H9 (cell line): ENCODE measurements at regions not wholly inside any gene's neighbourhood (a gene's known extent, or its start where the extent isn't known, plus 50 kb on each side); places are given as distances from the start of the nearest gene placed in this dataset.

Experiments
- DNase-seq: peaks from one replicate; pipeline ENCODE4 v3.0.0-alpha.2; 2017
- H2AFZ ChIP-seq: one replicate; pipeline ENCODE4 v1.6.1; 2013; ENCODE audit warnings: mild to moderate bottlenecking, low read length, control low read depth, moderate library complexity
- H2AK5ac ChIP-seq: 2 replicates; pipeline ENCODE4 v1.6.1; 2013; ENCODE audit warnings: low read length, control low read depth, mixed read lengths; ENCODE audit not compliant: insufficient read length
- H2BK120ac ChIP-seq: one replicate; pipeline ENCODE4 v1.6.1; 2013; ENCODE audit warnings: low read depth, mild to moderate bottlenecking, low read length, control low read depth, inconsistent platforms; ENCODE audit not compliant: poor library complexity, severe bottlenecking
- H2BK12ac ChIP-seq: 2 replicates; pipeline ENCODE4 v1.6.1; 2013; ENCODE audit warnings: low read length, control low read depth, mixed read lengths, low read depth; ENCODE audit not compliant: insufficient read length
- H2BK15ac ChIP-seq: 2 replicates; pipeline ENCODE4 v1.6.1; 2013; ENCODE audit warnings: low read depth, low read length, control low read depth
- H2BK20ac ChIP-seq: one replicate; pipeline ENCODE4 v1.6.1; 2013; ENCODE audit warnings: low read depth, mild to moderate bottlenecking, low read length, control low read depth, inconsistent platforms; ENCODE audit not compliant: poor library complexity, severe bottlenecking
- H2BK5ac ChIP-seq: 2 replicates; pipeline ENCODE4 v1.6.1; 2013; ENCODE audit warnings: low read length, control low read depth, mixed read lengths; ENCODE audit not compliant: insufficient read length
- H3K14ac ChIP-seq: 2 replicates; pipeline ENCODE4 v1.6.1; 2013; ENCODE audit warnings: low read length, control low read depth; ENCODE audit not compliant: insufficient read depth
- H3K18ac ChIP-seq: 2 replicates; pipeline ENCODE4 v1.6.1; 2013; ENCODE audit warnings: low read depth, mild to moderate bottlenecking, mixed read lengths, low read length, control low read depth; ENCODE audit not compliant: insufficient read length
- H3K23ac ChIP-seq: 2 replicates; pipeline ENCODE4 v1.6.1; 2013; ENCODE audit warnings: low read length, control low read depth, mixed read lengths, low read depth; ENCODE audit not compliant: insufficient read length
- H3K23me2 ChIP-seq: 2 replicates; pipeline ENCODE4 v1.6.1; 2013; ENCODE audit warnings: low read depth, mild to moderate bottlenecking, mixed read lengths, low read length, control low read depth; ENCODE audit not compliant: insufficient read length, poor library complexity, severe bottlenecking
- H3K27ac ChIP-seq: 2 replicates; pipeline ENCODE4 v1.5.1; 2013; ENCODE audit warnings: low read length, control low read depth, mixed read lengths, low read depth; ENCODE audit not compliant: insufficient read length
- H3K27me3 ChIP-seq: 2 replicates; pipeline ENCODE4 v1.6.1; 2013; ENCODE audit warnings: low read length, control low read depth, inconsistent platforms; ENCODE audit not compliant: insufficient read depth
- H3K4ac ChIP-seq: 2 replicates; pipeline ENCODE4 v1.6.1; 2013; ENCODE audit warnings: low read depth, mild to moderate bottlenecking, control low read depth, inconsistent platforms, low read length, moderate library complexity
- H3K4me1 ChIP-seq: 2 replicates; pipeline ENCODE4 v1.6.1; 2013; ENCODE audit warnings: low read length, control low read depth, inconsistent platforms; ENCODE audit not compliant: insufficient read depth
- H3K4me2 ChIP-seq: 2 replicates; pipeline ENCODE4 v1.6.1; 2013; ENCODE audit warnings: low read length, control low read depth, mixed read lengths; ENCODE audit not compliant: insufficient read length, insufficient read depth
- H3K56ac ChIP-seq: 2 replicates; pipeline ENCODE4 v1.6.1; 2013; ENCODE audit warnings: low read depth, mild to moderate bottlenecking, mixed read lengths, low read length, control low read depth; ENCODE audit not compliant: insufficient read length
- H3K79me1 ChIP-seq: 2 replicates; pipeline ENCODE4 v1.6.1; 2013; ENCODE audit warnings: low read depth, mild to moderate bottlenecking, moderate library complexity, low read length, control low read depth, inconsistent platforms; ENCODE audit not compliant: insufficient read depth, poor library complexity, severe bottlenecking
- H3K79me2 ChIP-seq: 2 replicates; pipeline ENCODE4 v1.6.1; 2013; ENCODE audit warnings: low read length, control low read depth, inconsistent platforms; ENCODE audit not compliant: insufficient read depth
- H3K9ac ChIP-seq: 2 replicates; pipeline ENCODE4 v1.6.1; 2013; ENCODE audit warnings: low read length, control low read depth, mixed read lengths; ENCODE audit not compliant: insufficient read length; ENCODE audit errors: extremely low read depth
- H3K9me3 ChIP-seq: one replicate; pipeline ENCODE4 v1.6.1; 2013; ENCODE audit warnings: low read depth, low read length, inconsistent platforms; ENCODE audit not compliant: control insufficient read depth
- H3T11ph ChIP-seq: one replicate; pipeline ENCODE4 v1.6.1; 2013; ENCODE audit warnings: mild to moderate bottlenecking, low read length, control low read depth, inconsistent platforms
- H4K20me1 ChIP-seq: one replicate; pipeline ENCODE4 v1.6.1; 2013; ENCODE audit not compliant: control insufficient read depth, insufficient read length, insufficient read depth
- H4K5ac ChIP-seq: 2 replicates; pipeline ENCODE4 v1.6.1; 2013; ENCODE audit warnings: low read depth, mild to moderate bottlenecking, mixed read lengths, low read length, control low read depth; ENCODE audit not compliant: insufficient read length
- H4K8ac ChIP-seq: replicated peaks from 2 replicates; pipeline ENCODE4 v1.6.1; 2013; ENCODE audit warnings: low read length, control low read depth, mixed read lengths, low read depth; ENCODE audit not compliant: insufficient read length
- H4K91ac ChIP-seq: 2 replicates; pipeline ENCODE4 v1.6.1; 2013; ENCODE audit warnings: low read depth, mild to moderate bottlenecking, moderate library complexity, mixed read lengths, low read length, control low read depth; ENCODE audit not compliant: insufficient read length
- H3K27ac Mint-ChIP-seq, 3 experiments: 2 replicates in 2 of 3; 3 replicates in 1 of 3; pipeline ENCODE4 v1.8.0; 2020 to 2021; ENCODE audit warnings: mixed read lengths in 3 of 3, mild to moderate bottlenecking in 1 of 3, moderate library complexity in 1 of 3
- H3K27me3 Mint-ChIP-seq: 2 replicates; pipeline ENCODE4 v1.8.0; 2021; ENCODE audit warnings: low read depth, mild to moderate bottlenecking, moderate library complexity, mixed read lengths
- H3K36me3 Mint-ChIP-seq, 3 experiments: 2 replicates in 2 of 3; 3 replicates in 1 of 3; pipeline ENCODE4 v1.8.0; 2020 to 2021; ENCODE audit warnings: low read depth in 3 of 3, mixed read lengths in 3 of 3; ENCODE audit not compliant: insufficient read depth in 1 of 3
- H3K4me1 Mint-ChIP-seq, 2 experiments: 2 replicates each; pipeline ENCODE4 v1.8.0; 2020; ENCODE audit warnings: mixed read lengths in 2 of 2
- H3K4me3 Mint-ChIP-seq, 2 experiments: 2 replicates in 1 of 2; 3 replicates in 1 of 2; pipeline ENCODE4 v1.8.0; 2020 to 2021; ENCODE audit warnings: mild to moderate bottlenecking in 2 of 2, mixed read lengths in 2 of 2, moderate library complexity in 1 of 2
- H3K9me3 Mint-ChIP-seq, 2 experiments: 2 replicates in 1 of 2; 3 replicates in 1 of 2; pipeline ENCODE4 v1.8.0; 2020; ENCODE audit warnings: mild to moderate bottlenecking in 2 of 2, mixed read lengths in 2 of 2, moderate library complexity in 1 of 2
- WGBS: extraction: QIAGEN DNeasy Blood & Tissue Kit; methylation state at CpG from one replicate; pipeline ENCODE4 v1.1.7; 2013; ENCODE audit warnings: missing lambda C conversion rate, low lambda C conversion rate, mixed read lengths; ENCODE audit not compliant: insufficient read length; ENCODE audit errors: extremely low coverage; 5-methylcytosine and 5-hydroxymethylcytosine counted together
- TF ChIP-seq, protein P1 (sequence below): fragments of 200-600 bp; sonication (generic); conservative IDR thresholded peaks from 3 replicates; pipeline ENCODE4 v1.8.0; 2021; ENCODE audit warnings: antibody characterized with exemption, mild to moderate bottlenecking

DNA sequence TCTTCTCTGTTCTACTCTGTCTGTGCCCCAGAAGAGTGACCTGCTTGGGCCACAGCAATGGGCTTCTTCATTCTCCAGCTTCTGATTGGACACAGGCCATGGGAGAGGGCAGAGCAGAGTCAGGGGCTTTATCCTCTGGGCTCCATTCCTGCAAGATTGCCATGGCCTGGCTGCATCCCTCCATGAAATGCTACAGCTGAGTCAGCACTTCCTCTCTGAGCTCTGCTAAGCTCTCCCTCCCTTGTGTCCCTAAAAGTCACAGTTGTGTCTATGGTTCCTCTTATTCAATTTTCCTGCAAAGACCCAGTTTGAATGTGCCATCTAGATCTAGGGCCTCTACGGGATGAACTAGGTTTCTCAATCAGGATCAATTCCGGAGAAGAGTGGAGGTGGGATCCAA, 903.8 kb downstream of the TYW1 start:
- Histone ChIP-seq H2BK20ac (no peak overlapping the region), H3K18ac (no peak overlapping the region), H2AFZ (no peak overlapping the region), H3K9ac (no peak overlapping the region), H3K14ac (no peak overlapping the region), H3K27ac (no peak overlapping the region), H3K79me2 (no peaks in the 10 kb centered on the region), H3T11ph (no peak overlapping the region), H3K27me3 (no peaks in the 10 kb centered on the region), H3K9me3 (no peaks in the 10 kb centered on the region), H3K23me2 (no peaks in the 10 kb centered on the region), H2BK12ac (no peak overlapping the region), H2BK5ac (no peak overlapping the region), H4K8ac (no peak overlapping the region), H3K4me1 (no peaks in the 10 kb centered on the region; the same call in 1 of the 2 replicates), H2BK120ac (no peak overlapping the region), H3K4ac (no peak overlapping the region), H2BK15ac (no peak overlapping the region), H4K20me1 (no peaks in the 10 kb centered on the region), H4K91ac (no peak overlapping the region), H3K4me2 (no peak overlapping the region), H3K23ac (no peak overlapping the region), H3K56ac (no peak overlapping the region), H3K79me1 (no peaks in the 10 kb centered on the region), H4K5ac (no peak overlapping the region), H2AK5ac (no peak overlapping the region)
- Mint-ChIP-seq H3K4me3 (no peak overlapping the region), H3K27ac (no peak overlapping the region), H3K4me1 (0 out of 4 replicates have a peak, but pooled peaks cover 0 to 2% of the 10 kb centered on the region in 2 experiments), H3K36me3 (no peaks in the 10 kb centered on the region), H3K9me3 (peaks cover 0 to 2% of the 10 kb centered on the region in 2 experiments; a peak in 3 of 5 replicates), H3K27me3 (peaks cover 2% of the 10 kb centered on the region; the same call in 1 of the 2 replicates)
- TF ChIP-seq, protein P1, sequence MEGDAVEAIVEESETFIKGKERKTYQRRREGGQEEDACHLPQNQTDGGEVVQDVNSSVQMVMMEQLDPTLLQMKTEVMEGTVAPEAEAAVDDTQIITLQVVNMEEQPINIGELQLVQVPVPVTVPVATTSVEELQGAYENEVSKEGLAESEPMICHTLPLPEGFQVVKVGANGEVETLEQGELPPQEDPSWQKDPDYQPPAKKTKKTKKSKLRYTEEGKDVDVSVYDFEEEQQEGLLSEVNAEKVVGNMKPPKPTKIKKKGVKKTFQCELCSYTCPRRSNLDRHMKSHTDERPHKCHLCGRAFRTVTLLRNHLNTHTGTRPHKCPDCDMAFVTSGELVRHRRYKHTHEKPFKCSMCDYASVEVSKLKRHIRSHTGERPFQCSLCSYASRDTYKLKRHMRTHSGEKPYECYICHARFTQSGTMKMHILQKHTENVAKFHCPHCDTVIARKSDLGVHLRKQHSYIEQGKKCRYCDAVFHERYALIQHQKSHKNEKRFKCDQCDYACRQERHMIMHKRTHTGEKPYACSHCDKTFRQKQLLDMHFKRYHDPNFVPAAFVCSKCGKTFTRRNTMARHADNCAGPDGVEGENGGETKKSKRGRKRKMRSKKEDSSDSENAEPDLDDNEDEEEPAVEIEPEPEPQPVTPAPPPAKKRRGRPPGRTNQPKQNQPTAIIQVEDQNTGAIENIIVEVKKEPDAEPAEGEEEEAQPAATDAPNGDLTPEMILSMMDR = no peak
- no peak for DNase-seq
- no CpG with 5 or more reads among the region's 2 CpGs for WGBS
